SK-N-SH (cell line): ENCODE measurements at regions not wholly inside any gene's neighbourhood (a gene's known extent, or its start where the extent isn't known, plus 50 kb on each side); places are given as distances from the start of the nearest gene placed in this dataset.

Experiments
- CHD2 ChIP-seq: fragments of 150-350 bp; IDR thresholded peaks from 2 replicates; pipeline ENCODE4 v1.6.1; 2018; ENCODE audit warnings: low read length; ENCODE audit not compliant: partially characterized antibody
- CTCF ChIP-seq: fragments of 200-600 bp; sonication (generic); IDR thresholded peaks from 2 replicates; pipeline ENCODE4 v1.6.1; 2017; ENCODE audit warnings: antibody characterized with exemption, mild to moderate bottlenecking, moderate library complexity
- EZH2phosphoT487 ChIP-seq: fragments of 200-600 bp; sonication (generic); IDR thresholded peaks from 2 replicates; pipeline ENCODE4 v1.6.1; 2017; ENCODE audit warnings: low read depth, mixed run types, mild to moderate bottlenecking, antibody characterized with exemption, moderate library complexity, borderline replicate concordance
- TAF1 ChIP-seq: IDR thresholded peaks from 2 replicates; pipeline ENCODE4 v1.6.1; 2012; ENCODE audit warnings: low read depth, mild to moderate bottlenecking, low read length, moderate library complexity, borderline replicate concordance

- TF ChIP-seq EZH2phosphoT487 (no peak), TAF1 (no peak), CHD2 (no peak), CTCF (no peak)
Measured at GRCh38 chrX:46130247-46130646, 415.0 kb downstream of the ZNF674 start.
